ENCODE measurements at regions not wholly inside any gene's neighbourhood (a gene's known extent, or its start where the extent isn't known, plus 50 kb on each side); places are given as distances from the start of the nearest gene placed in this dataset.

DNA sequence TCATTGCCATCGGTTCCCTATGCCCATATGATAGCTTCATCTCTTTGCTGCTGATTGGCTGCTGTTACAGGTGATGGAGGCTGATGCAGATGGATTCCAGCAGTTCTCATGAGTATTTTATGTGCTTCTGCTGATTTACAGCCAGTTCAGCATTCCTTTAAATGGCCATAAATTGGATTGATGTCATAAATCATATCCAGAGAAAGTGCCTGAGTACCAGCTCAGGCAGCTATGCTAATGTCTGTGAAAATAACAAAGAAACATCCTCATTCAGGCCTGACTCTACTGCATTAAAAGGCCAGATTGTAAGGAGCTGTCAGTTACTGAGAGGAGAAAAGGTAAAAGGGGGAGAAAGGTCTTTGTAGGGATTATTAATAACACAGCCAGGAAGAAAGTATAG, 756.8 kb downstream of the IGSF11 start:
- H3K4me1 Mint-ChIP-seq: no peaks in the 10 kb centered on the region
- no peaks in the 10 kb centered on the region for H3K9me3 Mint-ChIP-seq
- TF ChIP-seq, protein P1, sequence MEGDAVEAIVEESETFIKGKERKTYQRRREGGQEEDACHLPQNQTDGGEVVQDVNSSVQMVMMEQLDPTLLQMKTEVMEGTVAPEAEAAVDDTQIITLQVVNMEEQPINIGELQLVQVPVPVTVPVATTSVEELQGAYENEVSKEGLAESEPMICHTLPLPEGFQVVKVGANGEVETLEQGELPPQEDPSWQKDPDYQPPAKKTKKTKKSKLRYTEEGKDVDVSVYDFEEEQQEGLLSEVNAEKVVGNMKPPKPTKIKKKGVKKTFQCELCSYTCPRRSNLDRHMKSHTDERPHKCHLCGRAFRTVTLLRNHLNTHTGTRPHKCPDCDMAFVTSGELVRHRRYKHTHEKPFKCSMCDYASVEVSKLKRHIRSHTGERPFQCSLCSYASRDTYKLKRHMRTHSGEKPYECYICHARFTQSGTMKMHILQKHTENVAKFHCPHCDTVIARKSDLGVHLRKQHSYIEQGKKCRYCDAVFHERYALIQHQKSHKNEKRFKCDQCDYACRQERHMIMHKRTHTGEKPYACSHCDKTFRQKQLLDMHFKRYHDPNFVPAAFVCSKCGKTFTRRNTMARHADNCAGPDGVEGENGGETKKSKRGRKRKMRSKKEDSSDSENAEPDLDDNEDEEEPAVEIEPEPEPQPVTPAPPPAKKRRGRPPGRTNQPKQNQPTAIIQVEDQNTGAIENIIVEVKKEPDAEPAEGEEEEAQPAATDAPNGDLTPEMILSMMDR (IDR thresholded peaks at IDR 0.05): no peak
- DNase-seq: no peak
- no peaks in the 10 kb centered on the region for H3K27me3 Mint-ChIP-seq (ENCODE audit: low read depth, poor library complexity)
- no peak overlapping the region for H3K27ac Mint-ChIP-seq
- no peak overlapping the region for H3K4me3 Mint-ChIP-seq
- H3K36me3 Mint-ChIP-seq (ENCODE audit: low read depth): no peaks in the 10 kb centered on the region

DNA sequence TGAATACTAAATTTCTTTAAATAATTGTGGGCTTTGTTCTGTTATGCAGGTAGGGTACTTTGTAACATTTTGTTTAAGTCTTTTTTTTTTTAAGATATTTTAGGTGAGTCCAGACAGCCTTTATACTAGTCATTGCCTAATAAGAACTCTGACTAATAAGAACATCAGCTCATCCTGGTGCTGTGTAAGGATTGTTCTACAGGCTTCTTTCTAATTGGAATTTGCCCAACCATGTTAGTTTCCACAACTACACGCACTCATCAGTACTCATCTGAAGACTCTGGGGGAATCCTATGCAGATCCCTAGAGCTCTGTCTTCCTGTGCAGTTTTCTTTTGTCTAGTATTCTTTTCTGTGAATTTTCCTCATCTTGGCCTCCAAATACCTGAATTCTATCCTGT, 741.8 kb downstream of the IGSF11 start:
- DNase-seq: no peak
- Mint-ChIP-seq H3K4me3 (no peak overlapping the region), H3K36me3 (ENCODE audit: low read depth) (no peaks in the 10 kb centered on the region), H3K4me1 (no peaks in the 10 kb centered on the region), H3K27ac (no peak overlapping the region), H3K9me3 (no peaks in the 10 kb centered on the region), H3K27me3 (ENCODE audit: low read depth, poor library complexity) (no peaks in the 10 kb centered on the region)
- TF ChIP-seq, protein P1 (IDR thresholded peaks at IDR 0.05): no peak

DNA sequence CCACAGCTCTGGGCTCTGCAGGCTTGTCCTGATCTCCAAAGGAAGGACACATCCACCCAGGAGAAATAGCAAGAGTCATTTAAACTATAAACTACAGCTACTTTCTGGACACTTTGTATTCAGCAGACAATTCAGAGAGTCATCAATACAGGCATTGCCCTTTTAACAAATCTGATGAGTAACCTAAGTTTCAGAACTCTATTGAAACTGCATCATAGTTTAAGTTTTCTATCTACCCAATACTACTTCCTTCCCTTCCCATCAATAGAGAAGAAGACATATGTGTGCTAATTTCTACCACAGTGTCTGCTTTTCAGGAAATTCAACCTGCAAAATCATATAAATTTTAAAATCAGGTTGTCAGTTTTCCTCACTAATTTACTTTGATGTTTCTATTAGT, 736.5 kb downstream of the IGSF11 start:
- Mint-ChIP-seq H3K4me3 (no peak overlapping the region), H3K27me3 (ENCODE audit: low read depth, poor library complexity) (no peaks in the 10 kb centered on the region), H3K4me1 (no peaks in the 10 kb centered on the region), H3K27ac (no peak overlapping the region), H3K9me3 (no peaks in the 10 kb centered on the region), H3K36me3 (ENCODE audit: low read depth) (no peaks in the 10 kb centered on the region)
- no peak for DNase-seq
- TF ChIP-seq, protein P1 (IDR thresholded peaks at IDR 0.05): no peak

- DNase-seq: no peak
- peaks cover 3% of the 10 kb centered on the region for H3K27me3 Mint-ChIP-seq (ENCODE audit: low read depth, poor library complexity)
- H3K9me3 Mint-ChIP-seq: no peaks in the 10 kb centered on the region
- H3K27ac Mint-ChIP-seq: no peak overlapping the region
- no peaks in the 10 kb centered on the region for H3K4me1 Mint-ChIP-seq
- TF ChIP-seq, protein P1 (IDR thresholded peaks at IDR 0.05): no peak
- no peaks in the 10 kb centered on the region for H3K36me3 Mint-ChIP-seq (ENCODE audit: low read depth)
- no peak overlapping the region for H3K4me3 Mint-ChIP-seq
These were observed 730.1 kb downstream of the IGSF11 start for GRCh38 chr3:118304557-118304956.

DNA sequence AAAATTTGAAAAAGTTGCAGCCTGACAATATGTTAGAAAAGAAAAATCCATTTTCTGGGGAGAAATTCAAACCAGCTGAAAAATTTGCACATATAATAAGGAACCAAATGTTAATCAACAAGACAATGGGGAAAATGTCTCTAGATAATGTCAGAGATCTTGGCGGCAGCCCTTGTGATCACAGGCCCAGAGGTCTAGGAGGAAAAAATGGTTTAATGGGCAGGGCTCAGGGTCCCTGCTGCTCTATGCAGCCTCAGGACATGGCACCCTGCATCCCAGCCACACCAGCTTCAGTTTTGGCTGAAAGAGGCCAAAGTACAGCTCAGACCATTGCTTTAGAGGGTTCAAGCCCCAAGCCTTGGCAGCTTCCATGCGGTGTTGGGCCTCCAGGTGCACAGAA, 701.9 kb downstream of the IGSF11 start:
- Mint-ChIP-seq H3K36me3 (ENCODE audit: low read depth) (peaks cover 5% of the 10 kb centered on the region), H3K4me1 (no peaks in the 10 kb centered on the region), H3K27ac (no peak overlapping the region), H3K27me3 (ENCODE audit: low read depth, poor library complexity) (no peaks in the 10 kb centered on the region), H3K4me3 (no peak overlapping the region), H3K9me3 (peaks cover 35% of the 10 kb centered on the region)
- TF ChIP-seq, protein P1 (IDR thresholded peaks at IDR 0.05): no peak
- DNase-seq: no peak

- H3K27me3 Mint-ChIP-seq (ENCODE audit: low read depth, poor library complexity): no peaks in the 10 kb centered on the region
- TF ChIP-seq, protein P1 (IDR thresholded peaks at IDR 0.05): no peak
- no peaks in the 10 kb centered on the region for H3K36me3 Mint-ChIP-seq (ENCODE audit: low read depth)
- no peak overlapping the region for H3K4me3 Mint-ChIP-seq
- H3K27ac Mint-ChIP-seq: no peak overlapping the region
- DNase-seq: no peak
- peaks cover 23% of the 10 kb centered on the region for H3K9me3 Mint-ChIP-seq
- no peaks in the 10 kb centered on the region for H3K4me1 Mint-ChIP-seq
These were observed 697.0 kb downstream of the IGSF11 start for GRCh38 chr3:118337649-118338048.

Measured in nephron progenitor cell (in vitro differentiated cells).